Brain microvascular endothelial cell (primary cell): ENCODE measurements at regions not wholly inside any gene's neighbourhood (a gene's known extent, or its start where the extent isn't known, plus 50 kb on each side); places are given as distances from the start of the nearest gene placed in this dataset.
A peak's percentile ranks its signal among the peaks of the same experiment; 100 is the strongest.

ENCODE experiments used
- DNase-seq: peaks from one replicate; pipeline ENCODE4 v3.0.0-alpha.2; 2020
- H3K27ac ChIP-seq: fragments of 250-450 bp; sonication (Bioruptor Pico); 2 replicates; pipeline ENCODE4 v1.5.1; 2020; ENCODE audit warnings: mild to moderate bottlenecking, moderate library complexity
- H3K27me3 ChIP-seq: fragments of 250-450 bp; sonication (Bioruptor Pico); replicated peaks from 2 replicates; pipeline ENCODE4 v1.5.1; 2020; ENCODE audit warnings: mild to moderate bottlenecking
- H3K36me3 ChIP-seq: fragments of 250-450 bp; sonication (Bioruptor Pico); replicated peaks from 2 replicates; pipeline ENCODE4 v1.5.1; 2020; ENCODE audit warnings: mild to moderate bottlenecking
- H3K4me3 ChIP-seq: 2 replicates; pipeline ENCODE4 v1.5.1; 2011; ENCODE audit warnings: low read depth, mild to moderate bottlenecking, control low read depth, low read length, moderate library complexity
- in situ Hi-C: cut with HindIII; loops from 2 replicates; pipeline ENCODE4 v1.10.0; 2017; ENCODE audit warnings: low sequenced_read_pairs, low pct_ligation_motif_present
- TF ChIP-seq, protein P1 (sequence below): IDR thresholded peaks from 2 replicates; pipeline ENCODE4 v1.5.1; 2011; ENCODE audit warnings: low read depth, mild to moderate bottlenecking, moderate library complexity, low read length, control low read depth, inconsistent platforms; ENCODE audit errors: missing control alignments

DNA sequence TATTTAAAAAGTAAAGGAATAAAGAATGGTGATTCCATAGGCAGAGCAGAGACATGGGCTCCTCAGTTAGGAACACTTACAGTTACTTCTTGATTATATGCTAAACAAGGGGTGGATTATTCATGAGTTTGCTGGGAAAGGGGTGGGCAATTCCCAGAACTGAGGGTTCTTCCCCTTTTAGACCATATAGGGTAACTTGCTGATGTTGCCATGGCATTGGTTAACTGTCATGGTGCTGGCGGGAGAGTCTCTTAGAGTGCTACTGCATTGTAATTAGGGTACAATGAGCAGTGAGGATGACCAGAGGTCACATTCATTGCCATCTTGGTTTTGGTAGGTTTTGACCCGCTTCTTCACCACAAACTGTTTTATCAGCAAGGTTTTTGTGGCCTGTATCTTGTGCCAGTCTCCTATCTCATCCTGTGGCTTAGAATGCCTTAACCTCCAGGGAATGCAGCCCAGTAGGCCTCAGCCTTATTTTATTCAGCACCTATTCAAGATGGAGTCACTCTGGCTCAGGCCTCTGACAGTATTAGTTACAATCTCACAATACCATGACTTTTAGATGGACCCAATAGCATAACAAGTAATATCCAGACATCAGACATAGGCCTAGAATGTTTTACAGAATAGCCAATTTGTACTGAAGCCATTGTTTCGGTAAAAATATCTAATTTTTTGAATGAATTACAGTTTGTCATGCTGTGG lies 106.8 kb downstream of the ZBTB18 start:
- no peak overlapping the region for H3K4me3 ChIP-seq
- in situ Hi-C loops = no loop called here
- no peak overlapping the region for H3K27ac ChIP-seq
- no peaks in the 10 kb centered on the region for H3K36me3 ChIP-seq
- DNase-seq = no peak
- TF ChIP-seq, protein P1, sequence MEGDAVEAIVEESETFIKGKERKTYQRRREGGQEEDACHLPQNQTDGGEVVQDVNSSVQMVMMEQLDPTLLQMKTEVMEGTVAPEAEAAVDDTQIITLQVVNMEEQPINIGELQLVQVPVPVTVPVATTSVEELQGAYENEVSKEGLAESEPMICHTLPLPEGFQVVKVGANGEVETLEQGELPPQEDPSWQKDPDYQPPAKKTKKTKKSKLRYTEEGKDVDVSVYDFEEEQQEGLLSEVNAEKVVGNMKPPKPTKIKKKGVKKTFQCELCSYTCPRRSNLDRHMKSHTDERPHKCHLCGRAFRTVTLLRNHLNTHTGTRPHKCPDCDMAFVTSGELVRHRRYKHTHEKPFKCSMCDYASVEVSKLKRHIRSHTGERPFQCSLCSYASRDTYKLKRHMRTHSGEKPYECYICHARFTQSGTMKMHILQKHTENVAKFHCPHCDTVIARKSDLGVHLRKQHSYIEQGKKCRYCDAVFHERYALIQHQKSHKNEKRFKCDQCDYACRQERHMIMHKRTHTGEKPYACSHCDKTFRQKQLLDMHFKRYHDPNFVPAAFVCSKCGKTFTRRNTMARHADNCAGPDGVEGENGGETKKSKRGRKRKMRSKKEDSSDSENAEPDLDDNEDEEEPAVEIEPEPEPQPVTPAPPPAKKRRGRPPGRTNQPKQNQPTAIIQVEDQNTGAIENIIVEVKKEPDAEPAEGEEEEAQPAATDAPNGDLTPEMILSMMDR = no peak
- no peaks in the 10 kb centered on the region for H3K27me3 ChIP-seq

DNA sequence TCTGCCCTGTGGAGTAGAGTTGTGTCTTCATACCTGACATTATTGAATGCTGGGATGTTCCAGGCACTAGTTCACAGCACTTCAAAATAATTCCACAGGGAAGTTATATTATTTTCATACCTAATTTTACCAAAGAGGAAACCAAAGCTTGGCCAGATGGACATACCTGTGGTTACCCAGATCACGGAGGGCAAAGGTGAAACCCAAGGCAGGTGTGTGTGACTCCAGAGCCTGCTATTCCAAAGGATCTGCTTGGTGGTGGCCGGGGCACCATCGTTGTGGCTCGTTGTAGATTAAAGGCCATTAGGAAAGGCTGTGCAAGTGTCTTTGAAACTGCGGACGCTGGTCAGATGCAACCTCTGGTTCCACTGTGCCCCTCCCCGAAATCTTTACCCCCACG lies 108.6 kb downstream of the ZBTB18 start:
- no peak for DNase-seq
- Histone ChIP-seq H3K36me3 (no peaks in the 10 kb centered on the region), H3K4me3 (no peak overlapping the region), H3K27me3 (no peaks in the 10 kb centered on the region), H3K27ac (no peak overlapping the region)
- TF ChIP-seq, protein P1 = no peak
- in situ Hi-C loops = no loop called here

DNA sequence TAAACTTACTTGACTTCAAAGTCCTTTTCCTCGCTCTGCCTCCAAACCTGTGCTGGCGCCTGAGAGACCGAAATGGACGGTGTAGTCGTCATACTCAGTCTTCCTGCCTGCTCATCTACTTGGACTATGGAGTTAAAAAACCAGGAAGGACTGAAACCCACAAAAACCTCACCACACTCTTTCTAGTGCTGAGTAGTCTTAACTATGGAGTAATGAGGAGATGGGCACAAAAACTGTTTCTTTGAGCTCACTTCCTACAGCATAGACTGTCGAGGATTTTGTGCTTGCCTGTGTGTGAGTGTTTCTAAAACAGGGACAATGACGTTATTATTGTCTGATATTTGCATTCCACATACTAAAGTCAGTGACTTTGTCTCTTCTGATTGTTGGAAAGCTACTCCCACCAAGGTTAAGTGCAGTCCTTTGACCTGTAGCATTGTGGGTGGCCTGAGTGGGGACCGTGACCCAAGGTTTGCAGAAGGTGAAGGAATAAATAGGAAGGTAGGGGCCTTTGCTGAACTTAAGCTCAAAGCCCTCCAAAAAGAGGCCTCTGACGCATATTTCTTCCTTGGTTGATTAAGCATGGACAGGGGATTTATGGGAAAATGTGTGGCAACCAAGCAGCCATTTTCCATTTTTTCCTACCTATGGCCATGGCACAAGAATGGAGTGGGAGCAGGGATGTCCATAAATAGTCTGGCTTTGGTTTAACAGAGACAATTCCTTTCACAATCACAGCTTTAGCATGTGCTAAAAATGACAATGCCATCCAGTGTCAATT lies 109.6 kb downstream of the ZBTB18 start:
- no peak overlapping the region for H3K27ac ChIP-seq
- no peak overlapping the region for H3K4me3 ChIP-seq
- no peak for DNase-seq
- TF ChIP-seq, protein P1 = no peak
- in situ Hi-C loops = no loop called here
- no peaks in the 10 kb centered on the region for H3K36me3 ChIP-seq
- no peaks in the 10 kb centered on the region for H3K27me3 ChIP-seq

DNA sequence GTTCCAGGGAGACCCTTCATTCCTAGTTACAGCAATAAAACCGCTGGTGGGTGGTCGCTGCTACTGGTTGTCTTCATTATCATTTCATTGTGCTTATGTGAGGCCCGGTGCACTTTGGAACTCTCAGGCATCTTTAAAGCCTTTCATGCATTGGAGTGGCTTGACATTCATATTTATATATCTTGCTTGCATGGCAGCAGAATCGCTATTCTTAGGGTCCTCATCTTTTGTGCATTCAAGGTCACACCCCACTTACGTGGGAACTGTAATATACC lies 110.1 kb downstream of the ZBTB18 start:
- TF ChIP-seq, protein P1 = no peak
- no peak overlapping the region for H3K27ac ChIP-seq
- H3K27me3 ChIP-seq = no peaks in the 10 kb centered on the region
- no peak overlapping the region for H3K4me3 ChIP-seq
- no peaks in the 10 kb centered on the region for H3K36me3 ChIP-seq
- no peak for DNase-seq
- in situ Hi-C loops = no loop called here

DNA sequence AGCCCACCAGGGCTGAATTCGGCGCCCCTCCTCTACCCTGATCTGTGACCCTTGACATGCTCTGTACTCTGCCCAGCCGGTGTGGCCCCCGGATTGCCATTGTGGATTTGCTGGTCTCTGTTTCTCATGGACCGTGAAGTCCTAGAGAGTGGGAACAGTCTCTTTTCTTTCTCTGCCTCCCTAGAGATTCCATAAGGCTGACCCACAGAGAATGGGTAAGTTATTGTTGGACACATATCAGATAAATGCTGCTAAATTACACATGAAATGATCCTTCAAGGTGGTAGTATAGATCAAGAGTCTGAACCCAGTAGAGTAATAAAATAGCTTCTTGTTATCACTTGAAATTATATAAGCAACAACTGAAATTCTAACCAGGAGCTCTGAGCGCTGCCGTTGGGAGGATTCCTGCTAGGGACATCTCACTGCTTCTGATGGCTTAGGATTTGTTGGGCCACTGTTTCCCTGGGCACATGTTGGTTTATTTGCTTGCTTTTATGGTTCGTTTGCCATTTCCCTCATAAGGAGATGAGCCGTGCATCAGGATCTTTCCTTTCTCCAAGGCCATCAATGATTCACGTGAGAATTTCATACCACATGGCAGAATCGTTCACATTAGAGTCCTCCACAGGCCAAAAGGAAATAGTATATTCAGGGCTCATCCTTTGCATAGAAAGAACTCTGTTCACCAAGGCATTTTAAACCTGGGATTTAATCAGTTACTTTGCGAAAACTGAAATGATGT lies 111.9 kb downstream of the ZBTB18 start:
- in situ Hi-C loops = no loop called here
- H3K27ac ChIP-seq = peak overlapping the region; percentile 66
- no peaks in the 10 kb centered on the region for H3K27me3 ChIP-seq
- H3K36me3 ChIP-seq = no peaks in the 10 kb centered on the region
- no peak overlapping the region for H3K4me3 ChIP-seq
- peak; percentile 13 for DNase-seq
- TF ChIP-seq, protein P1 = no peak
